AG04449 (cell line): ENCODE measurements at regions not wholly inside any gene's neighbourhood (a gene's known extent, or its start where the extent isn't known, plus 50 kb on each side); places are given as distances from the start of the nearest gene placed in this dataset.

Experiments used
- CTCF ChIA-PET: fragments of 350-600 bp; formaldehyde crosslinking; extraction: SDS; loops from one replicate; lab custom pipeline; 2021; ENCODE audit warnings: antibody characterized with exemption; lab: Yijun Ruan, JAX
- POLR2A ChIA-PET: fragments of 400-600, 350-600 bp; formaldehyde crosslinking; extraction: SDS; loops from one replicate; lab custom pipeline; 2020; ENCODE audit warnings: antibody characterized with exemption, inconsistent platforms; lab: Yijun Ruan, JAX
- DNase-seq: peaks from one replicate; pipeline ENCODE4 v3.0.0-alpha.2; 2010; ENCODE audit warnings: low read depth, low spot score
- H3K4me3 ChIP-seq: 2 replicates; pipeline ENCODE4 v1.5.1; 2011; ENCODE audit warnings: low read depth, mild to moderate bottlenecking, control low read depth, low read length
- CTCF ChIP-seq: IDR thresholded peaks from one replicate; pipeline ENCODE4 v1.5.1; 2011; ENCODE audit warnings: mild to moderate bottlenecking, moderate library complexity, low read length, control low read depth, inconsistent platforms; ENCODE audit not compliant: insufficient read depth; ENCODE audit errors: missing control alignments

GRCh38 chr2:71907503-71907902 is 240.2 kb downstream of the CYP26B1 start:
- no peak overlapping the region for H3K4me3 ChIP-seq
- DNase-seq, result no peak
- CTCF ChIA-PET, result interaction anchor here (1.5 to 1.9 kb wide), 2 partner anchors 16 to 17 kb away, joined by 3 to 11 read pairs; no protein-coding TSS in a partner anchor
- TF ChIP-seq CTCF, result no peak
- POLR2A ChIA-PET, result no interaction called here

GRCh38 chr2:71906357-71906973 is 241.2 kb downstream of the CYP26B1 start:
- no peak overlapping the region for H3K4me3 ChIP-seq
- no peak for TF ChIP-seq CTCF
- CTCF ChIA-PET, result interaction anchor here (0.9 to 1.5 kb wide), 2 partner anchors 16 to 108 kb away, joined by 3 read pairs; no protein-coding TSS in a partner anchor
- POLR2A ChIA-PET, result no interaction called here
- DNase-seq, result no peak

GRCh38 chr2:71905205-71905604 is 242.5 kb downstream of the CYP26B1 start:
- ChIA-PET CTCF (interaction anchor here (0.8 to 1.1 kb wide), 3 partner anchors 17 to 107 kb away, joined by 3 to 4 read pairs (median 3); no protein-coding TSS in a partner anchor), POLR2A (no interaction called here)
- no peak for TF ChIP-seq CTCF
- no peak for DNase-seq
- no peak overlapping the region for H3K4me3 ChIP-seq

- ChIA-PET POLR2A (no interaction called here), CTCF (interaction anchor here (1.0 to 1.1 kb wide), 2 partner anchors 17 to 20 kb away, joined by 3 to 4 read pairs; no protein-coding TSS in a partner anchor)
- no peak for TF ChIP-seq CTCF
- no peak overlapping the region for H3K4me3 ChIP-seq
- no peak for DNase-seq
These were observed 243.8 kb downstream of the CYP26B1 start for GRCh38 chr2:71903841-71904240.

GRCh38 chr2:71901466-71901865 is 246.2 kb downstream of the CYP26B1 start:
- CTCF ChIA-PET, result interaction anchor here (0.7 kb wide), 1 partner anchor 17 kb away, joined by 3 read pairs; no protein-coding TSS in a partner anchor
- no peak for TF ChIP-seq CTCF
- POLR2A ChIA-PET, result interaction anchor here (0.8 kb wide), 1 partner anchor 11 kb away, joined by 3 read pairs; no protein-coding TSS in a partner anchor
- no peak for DNase-seq
- H3K4me3 ChIP-seq, result no peak overlapping the region

- ChIA-PET POLR2A (no interaction called here), CTCF (interaction anchor here (1.7 kb wide), 1 partner anchor 25 kb away, joined by 4 read pairs; no protein-coding TSS in a partner anchor)
- TF ChIP-seq CTCF, result no peak
- no peak for DNase-seq
- no peak overlapping the region for H3K4me3 ChIP-seq
These were observed 248.6 kb downstream of the CYP26B1 start for GRCh38 chr2:71898851-71899681.
